ENCODE measurements at regions not wholly inside any gene's neighbourhood (a gene's known extent, or its start where the extent isn't known, plus 50 kb on each side); places are given as distances from the start of the nearest gene placed in this dataset.
"Not testable (repeated sequence)": the region's sequence is repeated elsewhere in the genome, so short reads cannot be mapped to it uniquely, and the experiment has no call there.

DNA sequence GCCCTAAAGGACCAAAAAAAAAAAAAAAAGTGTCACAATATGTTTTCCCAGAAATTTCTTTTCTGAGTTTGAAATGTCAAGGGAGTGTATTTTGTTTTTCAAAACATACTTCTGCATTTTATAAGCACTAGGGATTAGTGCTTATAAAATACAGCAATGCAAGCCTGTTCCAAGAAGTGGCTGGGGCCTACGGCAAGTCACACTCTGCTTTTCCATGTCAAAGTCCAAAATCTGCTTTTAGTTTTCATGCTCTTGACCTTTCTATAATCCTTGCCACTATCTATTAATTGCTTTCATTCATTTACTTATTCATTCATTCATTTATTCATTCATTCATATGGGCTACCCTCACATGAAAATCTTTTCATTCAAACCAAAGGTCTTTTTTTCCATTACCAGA is 100.1 kb upstream of the UXS1 start:
- H3K4me3 ChIP-seq (ENCODE audit: low read depth in 1 of 5, low read length in 5 of 5) = no peak overlapping the region
- H3K27ac ChIP-seq (ENCODE audit: low read depth, low read length) = no peak overlapping the region
- H3K36me3 ChIP-seq (ENCODE audit: control insufficient read depth in 5 of 5, insufficient read depth in 5 of 5, low read length in 5 of 5) = no peaks in the 10 kb centered on the region
- no peaks in the 10 kb centered on the region for H3K9me3 ChIP-seq (ENCODE audit: control insufficient read depth in 5 of 5, low read length in 5 of 5)
- H3K4me1 ChIP-seq (ENCODE audit: control insufficient read depth in 5 of 5, insufficient read depth in 5 of 5, low read length in 5 of 5) = no peaks in the 10 kb centered on the region
- H3K9ac ChIP-seq (ENCODE audit: low read length in 5 of 5) = no peak overlapping the region
- H3K27me3 ChIP-seq (ENCODE audit: control insufficient read depth in 5 of 5, insufficient read depth in 4 of 5, low read length in 5 of 5) = peaks cover 0 to 2% (median 0%) of the 10 kb centered on the region in 5 donors

DNA sequence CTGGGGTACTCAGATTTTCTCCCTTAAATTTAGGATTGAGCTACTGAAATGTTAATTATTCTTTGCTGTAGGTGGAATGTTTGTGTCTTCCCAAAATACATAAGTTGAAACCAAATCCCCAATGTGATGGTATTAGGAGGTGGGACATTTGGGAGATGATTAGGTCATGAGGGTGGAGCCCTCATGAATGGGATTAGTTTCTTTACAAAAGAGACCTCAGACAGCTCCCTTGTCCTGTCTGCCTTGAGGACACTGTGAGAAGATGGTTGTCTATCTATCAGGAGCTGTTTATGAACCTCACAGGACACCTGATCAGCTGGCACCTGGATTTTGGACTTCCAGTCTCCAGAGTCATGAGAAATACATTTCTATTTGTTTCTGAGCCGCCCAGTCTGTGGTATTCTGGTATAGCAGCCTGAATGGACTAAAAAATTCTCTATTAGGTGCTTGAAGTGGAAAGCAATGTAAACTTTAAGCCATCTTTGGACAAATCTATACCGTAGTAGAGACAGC is 99.2 kb upstream of the UXS1 start:
- Histone ChIP-seq H3K4me3 (ENCODE audit: low read depth in 1 of 5, low read length in 5 of 5) (no peak overlapping the region), H3K27ac (ENCODE audit: low read depth, low read length) (no peak overlapping the region), H3K9me3 (ENCODE audit: control insufficient read depth in 5 of 5, low read length in 5 of 5) (no peaks in the 10 kb centered on the region), H3K9ac (ENCODE audit: low read length in 5 of 5) (no peak overlapping the region), H3K36me3 (ENCODE audit: control insufficient read depth in 5 of 5, insufficient read depth in 5 of 5, low read length in 5 of 5) (no peaks in the 10 kb centered on the region), H3K27me3 (ENCODE audit: control insufficient read depth in 5 of 5, insufficient read depth in 4 of 5, low read length in 5 of 5) (peaks cover 0 to 2% (median 0%) of the 10 kb centered on the region in 5 donors), H3K4me1 (ENCODE audit: control insufficient read depth in 5 of 5, insufficient read depth in 5 of 5, low read length in 5 of 5) (no peaks in the 10 kb centered on the region)

DNA sequence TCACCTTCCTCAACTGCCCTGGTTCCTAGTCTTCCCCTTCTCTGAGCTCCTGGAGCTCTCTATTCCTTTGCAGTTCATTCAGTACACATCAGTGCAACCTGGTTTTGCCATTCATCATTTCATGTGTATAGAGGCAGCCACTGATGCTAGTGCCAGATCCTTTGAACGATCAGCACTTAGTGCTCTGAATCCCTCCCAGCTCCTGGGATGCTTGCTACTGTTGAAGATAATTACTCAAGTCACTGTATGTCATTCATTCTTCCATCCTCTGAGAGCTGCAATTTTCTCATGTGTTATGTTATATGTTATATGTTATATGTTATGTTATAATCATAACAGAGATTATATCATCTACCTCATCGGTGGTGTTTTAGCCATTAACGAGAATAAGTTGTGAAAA is 98.5 kb upstream of the UXS1 start:
- H3K9ac ChIP-seq (ENCODE audit: low read length in 5 of 5) = no peak overlapping the region
- no peaks in the 10 kb centered on the region for H3K36me3 ChIP-seq (ENCODE audit: control insufficient read depth in 5 of 5, insufficient read depth in 5 of 5, low read length in 5 of 5)
- H3K4me1 ChIP-seq (ENCODE audit: control insufficient read depth in 5 of 5, insufficient read depth in 5 of 5, low read length in 5 of 5) = no peaks in the 10 kb centered on the region
- H3K4me3 ChIP-seq (ENCODE audit: low read depth in 1 of 5, low read length in 5 of 5) = no peak overlapping the region
- H3K27me3 ChIP-seq (ENCODE audit: control insufficient read depth in 5 of 5, insufficient read depth in 4 of 5, low read length in 5 of 5) = peaks cover 0 to 2% (median 0%) of the 10 kb centered on the region in 5 donors
- H3K9me3 ChIP-seq (ENCODE audit: control insufficient read depth in 5 of 5, low read length in 5 of 5) = no peaks in the 10 kb centered on the region
- H3K27ac ChIP-seq (ENCODE audit: low read depth, low read length) = no peak overlapping the region

DNA sequence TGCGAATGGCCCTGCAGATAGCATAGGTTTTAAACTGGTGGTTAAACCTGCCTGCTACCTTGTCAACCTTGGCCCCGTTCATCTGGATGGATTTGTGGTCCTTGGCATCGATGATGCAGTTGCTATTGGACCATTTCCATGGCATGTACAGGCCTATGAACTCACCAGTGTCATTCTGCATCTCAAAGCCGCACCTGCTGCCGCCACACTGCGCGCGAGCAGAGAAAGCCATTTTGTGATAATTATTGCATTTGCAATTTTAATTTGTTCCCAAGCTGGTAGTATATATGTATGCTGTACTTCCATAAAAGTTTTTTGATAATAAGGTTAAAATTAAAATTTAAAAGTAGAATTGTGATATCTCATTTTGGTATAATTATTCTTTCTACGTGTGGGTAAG is 94.8 kb upstream of the UXS1 start:
- no peaks in the 10 kb centered on the region for H3K36me3 ChIP-seq (ENCODE audit: control insufficient read depth in 5 of 5, insufficient read depth in 5 of 5, low read length in 5 of 5)
- no peak overlapping the region for H3K27ac ChIP-seq (ENCODE audit: low read depth, low read length)
- no peaks in the 10 kb centered on the region for H3K4me1 ChIP-seq (ENCODE audit: control insufficient read depth in 5 of 5, insufficient read depth in 5 of 5, low read length in 5 of 5)
- H3K4me3 ChIP-seq (ENCODE audit: low read depth in 1 of 5, low read length in 5 of 5) = no peak overlapping the region
- no peaks in the 10 kb centered on the region for H3K9me3 ChIP-seq (ENCODE audit: control insufficient read depth in 5 of 5, low read length in 5 of 5)
- peaks cover 0 to 5% (median 0%) of the 10 kb centered on the region in 5 donors for H3K27me3 ChIP-seq (ENCODE audit: control insufficient read depth in 5 of 5, insufficient read depth in 4 of 5, low read length in 5 of 5)
- H3K9ac ChIP-seq (ENCODE audit: low read length in 5 of 5) = no peak overlapping the region

DNA sequence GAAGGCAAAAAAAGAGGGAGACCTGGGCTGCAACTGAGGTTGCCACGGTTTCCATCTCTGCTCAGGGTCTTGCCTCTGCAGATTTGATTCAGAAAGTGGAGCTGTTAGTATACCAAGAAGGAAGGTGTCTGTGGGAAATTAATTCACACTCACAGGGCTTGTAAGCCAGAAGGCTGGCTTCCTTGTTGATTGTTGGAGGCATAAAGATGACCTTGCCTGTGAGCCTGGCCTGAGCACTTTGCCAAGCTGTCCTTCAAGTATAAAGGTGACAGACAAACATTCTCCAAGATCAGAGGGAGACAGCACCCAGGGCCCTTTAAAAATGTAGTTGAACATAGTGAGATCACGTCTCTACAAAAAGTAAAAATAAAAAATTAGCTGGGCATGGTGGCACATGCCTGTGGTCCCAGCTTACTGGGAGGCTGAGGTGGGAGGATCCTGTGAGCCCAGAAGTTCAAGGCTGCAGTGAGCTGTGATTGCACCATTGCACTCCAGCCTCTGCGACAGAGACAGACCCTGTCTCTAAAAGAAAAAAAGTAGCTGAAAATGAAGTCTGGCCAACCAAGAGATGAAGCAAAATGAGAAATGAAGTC is 91.2 kb upstream of the UXS1 start:
- no peaks in the 10 kb centered on the region for H3K36me3 ChIP-seq (ENCODE audit: control insufficient read depth in 5 of 5, insufficient read depth in 5 of 5, low read length in 5 of 5)
- peaks cover 0 to 8% (median 0%) of the 10 kb centered on the region in 5 donors for H3K27me3 ChIP-seq (ENCODE audit: control insufficient read depth in 5 of 5, insufficient read depth in 4 of 5, low read length in 5 of 5)
- no peaks in the 10 kb centered on the region for H3K4me1 ChIP-seq (ENCODE audit: control insufficient read depth in 5 of 5, insufficient read depth in 5 of 5, low read length in 5 of 5)
- no peak overlapping the region for H3K4me3 ChIP-seq (ENCODE audit: low read depth in 1 of 5, low read length in 5 of 5)
- H3K9ac ChIP-seq (ENCODE audit: low read length in 5 of 5) = no peak overlapping the region
- H3K9me3 ChIP-seq (ENCODE audit: control insufficient read depth in 5 of 5, low read length in 5 of 5) = no peaks in the 10 kb centered on the region
- no peak overlapping the region for H3K27ac ChIP-seq (ENCODE audit: low read depth, low read length)

DNA sequence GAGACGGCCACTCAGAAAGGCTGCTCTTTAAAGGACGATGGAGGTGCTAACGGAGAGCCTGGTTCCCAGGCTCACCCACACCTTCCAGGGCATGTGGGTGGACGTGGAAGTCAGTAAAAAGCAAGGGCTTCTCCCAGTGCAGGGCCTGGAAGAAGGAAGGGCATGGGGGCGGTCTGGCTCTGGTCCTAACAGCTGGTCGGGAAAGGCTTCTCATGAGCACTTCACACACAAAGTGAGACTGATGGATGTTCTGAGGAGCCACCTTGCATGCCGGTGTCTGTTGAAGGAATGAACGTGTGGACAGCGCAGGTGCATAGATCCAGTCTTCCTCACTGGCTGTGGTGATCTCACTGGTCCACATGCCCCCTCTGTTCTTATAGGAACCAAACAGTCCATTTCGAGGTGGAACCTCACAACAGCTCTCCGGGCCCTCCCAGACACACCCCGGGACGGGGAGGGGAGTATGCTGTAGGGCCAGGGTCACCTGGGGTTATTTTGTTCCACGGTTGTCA is 90.6 kb upstream of the UXS1 start:
- Histone ChIP-seq H3K9ac (ENCODE audit: low read length in 5 of 5) (no peak overlapping the region), H3K27ac (ENCODE audit: low read depth, low read length) (no peak overlapping the region), H3K9me3 (ENCODE audit: control insufficient read depth in 5 of 5, low read length in 5 of 5) (no peaks in the 10 kb centered on the region), H3K4me1 (ENCODE audit: control insufficient read depth in 5 of 5, insufficient read depth in 5 of 5, low read length in 5 of 5) (no peaks in the 10 kb centered on the region), H3K4me3 (ENCODE audit: low read depth in 1 of 5, low read length in 5 of 5) (no peak overlapping the region), H3K27me3 (ENCODE audit: control insufficient read depth in 5 of 5, insufficient read depth in 4 of 5, low read length in 5 of 5) (peaks cover 0 to 8% (median 0%) of the 10 kb centered on the region in 5 donors), H3K36me3 (ENCODE audit: control insufficient read depth in 5 of 5, insufficient read depth in 5 of 5, low read length in 5 of 5) (no peaks in the 10 kb centered on the region)

DNA sequence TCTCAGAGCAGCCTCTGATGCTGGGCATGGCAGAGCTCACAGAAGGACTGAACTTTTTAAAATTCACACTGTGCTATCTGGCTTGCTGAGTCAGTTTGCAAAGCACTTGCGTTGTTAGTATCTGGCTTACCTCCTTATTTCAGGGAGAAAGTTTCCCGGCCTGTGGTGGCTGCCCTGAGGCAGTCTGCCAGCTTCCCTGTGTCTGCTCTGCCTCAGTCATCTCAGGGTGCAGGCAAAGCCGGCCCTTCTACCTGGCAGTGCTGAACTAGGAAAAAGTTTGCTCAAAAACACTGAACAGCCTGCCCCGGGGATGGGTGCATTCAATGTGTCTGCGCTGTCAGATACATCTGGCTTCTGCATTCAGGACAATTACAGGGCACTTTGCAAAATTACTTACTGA is 90.2 kb upstream of the UXS1 start:
- Histone ChIP-seq H3K27me3 (ENCODE audit: control insufficient read depth in 5 of 5, insufficient read depth in 4 of 5, low read length in 5 of 5) (peaks cover 0 to 8% (median 0%) of the 10 kb centered on the region in 5 donors), H3K4me1 (ENCODE audit: control insufficient read depth in 5 of 5, insufficient read depth in 5 of 5, low read length in 5 of 5) (no peaks in the 10 kb centered on the region), H3K9ac (ENCODE audit: low read length in 5 of 5) (no peak overlapping the region), H3K4me3 (ENCODE audit: low read depth in 1 of 5, low read length in 5 of 5) (no peak overlapping the region), H3K27ac (ENCODE audit: low read depth, low read length) (no peak overlapping the region), H3K9me3 (ENCODE audit: control insufficient read depth in 5 of 5, low read length in 5 of 5) (no peaks in the 10 kb centered on the region), H3K36me3 (ENCODE audit: control insufficient read depth in 5 of 5, insufficient read depth in 5 of 5, low read length in 5 of 5) (no peaks in the 10 kb centered on the region)

DNA sequence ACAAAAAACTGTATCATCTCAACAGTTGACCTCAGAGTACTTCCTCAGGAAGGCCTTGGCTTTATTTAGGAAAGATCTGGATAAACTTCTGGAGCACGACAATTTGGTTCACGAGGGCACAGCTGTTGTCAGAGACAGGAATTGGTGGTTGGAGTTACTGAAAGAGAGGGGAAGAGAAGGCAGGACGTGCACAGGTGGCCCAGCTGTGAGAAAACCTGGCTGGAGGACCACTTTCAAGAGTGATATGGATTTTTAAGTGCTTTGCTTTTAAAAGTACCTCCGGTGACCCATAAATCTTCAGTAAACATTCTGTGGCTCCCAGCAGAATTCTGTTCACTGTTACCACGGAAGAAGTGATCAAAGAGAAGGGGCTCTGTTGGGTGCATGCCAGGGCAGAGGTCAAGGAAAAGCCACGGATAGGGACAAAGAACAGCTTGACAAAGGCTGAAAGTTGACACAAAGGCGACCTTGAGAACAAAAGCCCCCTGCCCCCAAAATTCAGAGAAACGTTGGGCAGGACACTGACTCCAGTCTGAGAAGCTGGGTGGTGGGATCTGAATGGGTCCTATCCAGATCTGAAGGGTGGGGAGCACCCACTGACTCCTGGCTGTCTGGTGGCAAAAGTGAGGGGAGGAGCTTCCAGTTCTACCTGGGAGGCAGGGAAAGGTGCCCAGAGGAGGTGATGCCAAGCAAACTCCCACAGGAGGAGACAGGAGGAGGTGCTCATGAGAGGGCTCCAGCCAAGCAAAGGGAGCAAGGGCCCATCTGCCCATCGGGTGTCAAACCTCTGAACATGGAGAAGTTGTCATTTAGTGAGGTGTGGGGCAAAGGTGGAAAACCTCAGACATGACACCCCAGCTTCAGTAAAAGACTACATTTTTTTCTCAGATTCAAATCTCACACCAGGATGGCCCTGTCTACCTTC is 89.4 kb upstream of the UXS1 start:
- H3K9ac ChIP-seq (ENCODE audit: low read length in 5 of 5); H3K4me3 ChIP-seq (ENCODE audit: low read depth in 1 of 5, low read length in 5 of 5); H3K4me1 ChIP-seq (ENCODE audit: control insufficient read depth in 5 of 5, insufficient read depth in 5 of 5, low read length in 5 of 5); H3K9me3 ChIP-seq (ENCODE audit: control insufficient read depth in 5 of 5, low read length in 5 of 5); H3K27me3 ChIP-seq (ENCODE audit: control insufficient read depth in 5 of 5, insufficient read depth in 4 of 5, low read length in 5 of 5); H3K36me3 ChIP-seq (ENCODE audit: control insufficient read depth in 5 of 5, insufficient read depth in 5 of 5, low read length in 5 of 5); H3K27ac ChIP-seq (ENCODE audit: low read depth, low read length): not testable (repeated sequence)

DNA sequence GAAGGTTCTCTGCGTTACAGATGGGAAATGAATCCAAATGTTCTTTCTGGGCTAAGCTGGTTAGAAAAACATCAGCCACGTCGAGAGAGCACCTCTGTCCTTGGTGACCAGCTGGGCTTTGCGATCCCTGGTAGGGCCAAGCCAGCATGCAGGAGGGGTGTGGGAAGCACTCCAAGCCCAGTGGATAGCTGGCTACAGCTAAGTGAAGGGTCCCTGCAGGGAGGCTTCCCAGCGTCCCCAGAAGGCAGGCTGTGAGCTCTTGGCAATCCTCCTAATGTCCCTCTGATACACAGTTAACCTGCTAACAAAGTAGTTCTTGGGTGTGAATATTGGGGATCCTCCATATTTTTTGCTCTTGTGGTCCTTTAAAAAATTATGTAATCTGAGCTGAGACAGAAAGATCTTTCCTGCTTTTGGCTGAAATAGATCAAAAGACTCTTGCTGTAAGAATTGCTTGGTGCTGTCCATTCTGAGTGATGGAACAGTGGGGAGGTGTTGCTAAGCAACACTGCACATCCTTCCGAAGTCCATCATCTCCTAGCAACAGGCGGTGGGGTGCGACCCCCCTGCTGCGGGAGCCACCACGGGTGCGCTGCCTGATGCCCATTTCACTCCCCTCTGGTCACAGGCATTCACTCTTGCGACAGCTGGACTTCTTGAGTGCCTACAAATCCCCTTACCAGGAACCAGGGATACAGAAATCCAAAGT is 88.5 kb upstream of the UXS1 start:
- Histone ChIP-seq H3K4me3 (ENCODE audit: low read depth in 1 of 5, low read length in 5 of 5) (no peak overlapping the region), H3K36me3 (ENCODE audit: control insufficient read depth in 5 of 5, insufficient read depth in 5 of 5, low read length in 5 of 5) (no peaks in the 10 kb centered on the region), H3K4me1 (ENCODE audit: control insufficient read depth in 5 of 5, insufficient read depth in 5 of 5, low read length in 5 of 5) (peaks cover 0 to 5% (median 0%) of the 10 kb centered on the region in 5 donors), H3K9ac (ENCODE audit: low read length in 5 of 5) (no peak overlapping the region), H3K27ac (ENCODE audit: low read depth, low read length) (no peak overlapping the region), H3K27me3 (ENCODE audit: control insufficient read depth in 5 of 5, insufficient read depth in 4 of 5, low read length in 5 of 5) (peaks cover 0 to 8% (median 0%) of the 10 kb centered on the region in 5 donors), H3K9me3 (ENCODE audit: control insufficient read depth in 5 of 5, low read length in 5 of 5) (no peaks in the 10 kb centered on the region)

Data from subcutaneous abdominal adipose tissue (tissue), 5 donors.